OCI-LY7 (cell line): ENCODE measurements at regions not wholly inside any gene's neighbourhood (a gene's known extent, or its start where the extent isn't known, plus 50 kb on each side); places are given as distances from the start of the nearest gene placed in this dataset.

Source experiments
- BruUV-seq: library from RNA; stranded (reverse); fragments of 400-500 nt; replicated peaks from 2 replicates; lab custom pipeline; 2021; lab: Mats Ljungman, UMichigan
- CTCF ChIA-PET: fragments of 300-600 bp; sonication (Branson Sonifier 250); formaldehyde crosslinking; loops from one replicate; lab custom pipeline; 2022; ENCODE audit warnings: antibody characterized with exemption; ENCODE audit not compliant: unreplicated experiment; lab: Charles Lee
- POLR2A ChIA-PET: fragments of 300-600 bp; sonication (Branson Sonifier 250); formaldehyde crosslinking; loops from one replicate; lab custom pipeline; 2022; ENCODE audit warnings: antibody characterized with exemption; lab: Charles Lee
- DNase-seq: peaks from one replicate; pipeline ENCODE4 v3.0.0-alpha.2; 2015; ENCODE audit warnings: low spot score
- H2AFZ ChIP-seq: fragments of 200-600 bp; sonication (generic), shearing (Covaris generic); 2 replicates; pipeline ENCODE4 v1.6.1; 2014; ENCODE audit warnings: mild to moderate bottlenecking, antibody characterized with exemption, low read length, moderate library complexity
- H3K27ac ChIP-seq: fragments of 200-600 bp; sonication (generic); 2 replicates; pipeline ENCODE4 v1.5.1; 2014; ENCODE audit warnings: mixed run types, low read depth, mild to moderate bottlenecking, moderate library complexity, low read length, inconsistent platforms; ENCODE audit not compliant: poor library complexity, severe bottlenecking
- H3K36me3 ChIP-seq: fragments of 200-600 bp; sonication (generic); 2 replicates; pipeline ENCODE4 v1.6.1; 2014; ENCODE audit warnings: mild to moderate bottlenecking, antibody characterized with exemption, low read length, moderate library complexity, mixed read lengths; ENCODE audit not compliant: insufficient read depth
- H3K4me1 ChIP-seq: fragments of 200-600 bp; sonication (generic); 2 replicates; pipeline ENCODE4 v1.5.1; 2014; ENCODE audit warnings: mild to moderate bottlenecking, low read length; ENCODE audit not compliant: insufficient read depth, poor library complexity, severe bottlenecking
- H3K4me2 ChIP-seq: fragments of 200-600 bp; sonication (generic); 2 replicates; pipeline ENCODE4 v1.6.1; 2014; ENCODE audit warnings: mild to moderate bottlenecking, low read length
- H3K4me3 ChIP-seq: fragments of 200-600 bp; sonication (generic); 2 replicates; pipeline ENCODE4 v1.5.1; 2014; ENCODE audit warnings: mild to moderate bottlenecking, low read depth, low read length; ENCODE audit not compliant: poor library complexity, severe bottlenecking
- H3K79me2 ChIP-seq: fragments of 200-600 bp; sonication (generic); 2 replicates; pipeline ENCODE4 v1.6.1; 2016; ENCODE audit warnings: low read depth, mild to moderate bottlenecking, low read length, moderate library complexity, mixed read lengths; ENCODE audit not compliant: insufficient read depth
- H3K9me2 ChIP-seq: fragments of 200-600 bp; sonication (generic); 2 replicates; pipeline ENCODE4 v1.6.1; 2016; ENCODE audit warnings: mild to moderate bottlenecking, low read length, mixed read lengths; ENCODE audit not compliant: insufficient read depth
- H3K9me3 ChIP-seq: fragments of 200-600 bp; sonication (generic); 2 replicates; pipeline ENCODE4 v1.6.1; 2014; ENCODE audit warnings: mild to moderate bottlenecking, mixed run types, low read length, mixed read lengths
- H4K20me1 ChIP-seq: fragments of 200-600 bp; sonication (generic); 2 replicates; pipeline ENCODE4 v1.6.1; 2014; ENCODE audit warnings: mild to moderate bottlenecking, antibody characterized with exemption, low read length, moderate library complexity, mixed read lengths; ENCODE audit not compliant: insufficient read depth
- CTCF ChIP-seq: fragments of 200-600 bp; sonication (generic); conservative IDR thresholded peaks from 2 replicates; pipeline ENCODE4 v1.5.1; 2014; ENCODE audit warnings: mild to moderate bottlenecking, antibody characterized with exemption, low read length, moderate library complexity, mixed read lengths
- EZH2phosphoT487 ChIP-seq: fragments of 200-600 bp; sonication (generic); IDR thresholded peaks from 2 replicates; pipeline ENCODE4 v1.6.1; 2018; ENCODE audit warnings: low read depth, borderline replicate concordance, mild to moderate bottlenecking, mixed run types, antibody characterized with exemption, low read length, moderate library complexity, mixed read lengths
- intact Hi-C: fragments of 100-400 bp; cut with micrococcal nuclease; formaldehyde crosslinking; loops from one replicate; pipeline ENCODE4 v1.10.0; 2022; ENCODE audit not compliant: unreplicated experiment

- H3K36me3 ChIP-seq: no peaks in the 10 kb centered on the region
- CTCF ChIA-PET: no interaction called here
- H3K4me1 ChIP-seq: no peaks in the 10 kb centered on the region
- H4K20me1 ChIP-seq: no peaks in the 10 kb centered on the region
- no peak overlapping the region for H3K4me2 ChIP-seq
- H3K9me2 ChIP-seq: no peaks in the 10 kb centered on the region
- no peaks in the 10 kb centered on the region for H3K9me3 ChIP-seq
- H3K79me2 ChIP-seq: no peaks in the 10 kb centered on the region
- intact Hi-C loops: no loop called here
- no peak for TF ChIP-seq EZH2phosphoT487
- no peak for TF ChIP-seq CTCF
- BruUV-seq: no TSS peak
- DNase-seq: no peak
- no peak overlapping the region for H3K4me3 ChIP-seq
- H3K27ac ChIP-seq: no peak overlapping the region
- POLR2A ChIA-PET: no interaction called here
- no peak overlapping the region for H2AFZ ChIP-seq
Measured at GRCh38 chr9:28014212-28014611, 440.9 kb upstream of the C9orf72 start.

- H3K9me2 ChIP-seq: no peaks in the 10 kb centered on the region
- intact Hi-C loops: no loop called here
- no peaks in the 10 kb centered on the region for H3K36me3 ChIP-seq
- no peak overlapping the region for H3K4me3 ChIP-seq
- H3K79me2 ChIP-seq: no peaks in the 10 kb centered on the region
- CTCF ChIA-PET: no interaction called here
- H3K4me2 ChIP-seq: no peak overlapping the region
- no peaks in the 10 kb centered on the region for H4K20me1 ChIP-seq
- DNase-seq: no peak
- POLR2A ChIA-PET: no interaction called here
- no TSS peak for BruUV-seq
- no peak for TF ChIP-seq EZH2phosphoT487
- TF ChIP-seq CTCF: no peak
- no peaks in the 10 kb centered on the region for H3K9me3 ChIP-seq
- no peak overlapping the region for H3K27ac ChIP-seq
- no peaks in the 10 kb centered on the region for H3K4me1 ChIP-seq
- no peak overlapping the region for H2AFZ ChIP-seq
Measured at GRCh38 chr9:28024676-28025075, 451.4 kb upstream of the C9orf72 start.

- no peak for DNase-seq
Measured at GRCh38 chr9:28025186-28025585, 451.9 kb upstream of the C9orf72 start.

More at GRCh38 chr9:28025186-28025585, 451.9 kb upstream of the C9orf72 start:
- no peak for TF ChIP-seq CTCF
- TF ChIP-seq EZH2phosphoT487: no peak
- no peaks in the 10 kb centered on the region for H3K9me3 ChIP-seq
- H3K4me2 ChIP-seq: no peak overlapping the region
- H3K27ac ChIP-seq: no peak overlapping the region
- no peaks in the 10 kb centered on the region for H3K4me1 ChIP-seq
- no peaks in the 10 kb centered on the region for H4K20me1 ChIP-seq
- ChIA-PET CTCF (no interaction called here), POLR2A (no interaction called here)
- BruUV-seq: no TSS peak
- no peaks in the 10 kb centered on the region for H3K79me2 ChIP-seq
- intact Hi-C loops: no loop called here
- H3K36me3 ChIP-seq: no peaks in the 10 kb centered on the region
- H3K9me2 ChIP-seq: no peaks in the 10 kb centered on the region
- H3K4me3 ChIP-seq: no peak overlapping the region
- no peak overlapping the region for H2AFZ ChIP-seq
